ENCODE measurements at regions not wholly inside any gene's neighbourhood (a gene's known extent, or its start where the extent isn't known, plus 50 kb on each side); places are given as distances from the start of the nearest gene placed in this dataset.
A peak's percentile ranks its signal among the peaks of the same experiment; 100 is the strongest.
"Not testable (repeated sequence)": the region's sequence is repeated elsewhere in the genome, so short reads cannot be mapped to it uniquely, and the experiment has no call there.

DNA sequence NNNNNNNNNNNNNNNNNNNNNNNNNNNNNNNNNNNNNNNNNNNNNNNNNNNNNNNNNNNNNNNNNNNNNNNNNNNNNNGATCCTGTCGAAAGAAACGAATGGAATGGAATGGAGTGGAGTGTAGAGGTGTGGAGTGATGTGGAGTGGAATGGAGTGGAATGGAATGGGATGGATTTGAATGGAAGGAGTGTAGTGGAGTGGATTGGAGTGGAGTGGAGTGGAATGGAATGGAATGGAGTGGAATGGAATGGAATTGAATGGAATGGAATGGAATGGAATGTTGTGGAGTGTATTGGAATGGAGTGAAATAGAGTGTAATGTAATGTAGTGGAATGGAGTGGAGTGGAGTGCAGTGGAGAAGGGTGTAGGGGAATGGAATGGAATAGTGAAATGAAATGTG is 1275.4 kb upstream of the TPTE start:
- DNase-seq (ENCODE audit: low spot score in 2 of 2, unreplicated experiment in 2 of 2), result peak in 1 of 2 experiments; percentile 2
- not testable (repeated sequence) for H3K36me3 Mint-ChIP-seq; H3K27ac Mint-ChIP-seq; H3K4me1 Mint-ChIP-seq; H3K4me3 Mint-ChIP-seq; H3K27me3 Mint-ChIP-seq (ENCODE audit: low read depth)
- peaks cover 29% of the 10 kb centered on the region for H3K9me3 Mint-ChIP-seq

DNA sequence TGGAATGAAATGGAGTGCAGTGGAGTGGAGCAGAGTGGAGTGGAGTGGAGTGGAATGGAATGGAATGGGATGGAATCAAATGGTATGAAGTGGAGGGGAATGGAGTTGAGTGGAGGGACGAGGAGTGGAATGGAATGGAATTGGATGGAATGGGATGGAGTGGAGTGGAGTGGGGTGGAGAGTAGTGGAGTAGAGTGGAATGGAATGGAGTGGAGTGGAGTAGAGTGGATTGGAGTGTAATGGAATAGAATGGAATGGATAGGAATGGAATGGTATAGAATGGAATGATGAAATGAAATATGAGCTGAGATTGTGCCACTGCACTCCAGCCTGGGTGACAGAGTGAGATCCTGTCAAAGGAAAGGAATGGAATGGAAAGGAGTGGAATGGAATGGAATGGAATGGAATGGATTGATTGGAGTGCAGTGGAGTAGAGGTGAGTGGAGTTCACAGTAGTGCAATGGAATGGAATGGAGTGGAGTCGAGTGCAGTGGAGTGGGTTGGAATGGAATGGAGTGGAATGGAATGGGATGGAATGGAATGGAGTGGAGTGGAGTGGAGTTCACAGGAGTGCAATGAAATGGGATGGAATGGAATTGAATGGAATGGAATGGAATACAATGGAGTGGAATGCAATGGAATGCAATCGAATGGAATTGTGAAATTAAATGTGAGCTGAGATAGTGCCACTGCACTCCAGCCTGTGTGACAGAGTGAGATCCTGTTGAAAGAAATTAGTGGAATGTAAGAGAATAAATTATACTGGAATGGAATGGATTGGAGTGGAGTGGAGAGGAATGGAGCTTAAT is 1274.7 kb upstream of the TPTE start:
- H3K27ac Mint-ChIP-seq; H3K36me3 Mint-ChIP-seq; H3K4me1 Mint-ChIP-seq; H3K4me3 Mint-ChIP-seq; H3K27me3 Mint-ChIP-seq (ENCODE audit: low read depth): not testable (repeated sequence)
- H3K9me3 Mint-ChIP-seq, result peaks cover 29% of the 10 kb centered on the region
- peak in 1 of 2 experiments; percentile 35 for DNase-seq (ENCODE audit: low spot score in 2 of 2, unreplicated experiment in 2 of 2)

GRCh38 chr21:9247290-9247613 is 1274.1 kb upstream of the TPTE start:
- H3K4me3 Mint-ChIP-seq; H3K4me1 Mint-ChIP-seq; H3K36me3 Mint-ChIP-seq; H3K27me3 Mint-ChIP-seq (ENCODE audit: low read depth); H3K27ac Mint-ChIP-seq: not testable (repeated sequence)
- H3K9me3 Mint-ChIP-seq, result peaks cover 29% of the 10 kb centered on the region
- peak in 1 of 2 experiments; percentile 7 for DNase-seq (ENCODE audit: low spot score in 2 of 2, unreplicated experiment in 2 of 2)

- H3K27ac Mint-ChIP-seq; H3K36me3 Mint-ChIP-seq; H3K4me3 Mint-ChIP-seq; H3K4me1 Mint-ChIP-seq; H3K27me3 Mint-ChIP-seq (ENCODE audit: low read depth): not testable (repeated sequence)
- H3K9me3 Mint-ChIP-seq, result peaks cover 29% of the 10 kb centered on the region
- DNase-seq (ENCODE audit: low spot score in 2 of 2, unreplicated experiment in 2 of 2), result peak in 1 of 2 experiments; percentile 34
Measured at GRCh38 chr21:9247616-9248317, 1273.6 kb upstream of the TPTE start.
